CD14-positive monocyte (primary cell): ENCODE measurements at regions not wholly inside any gene's neighbourhood (a gene's known extent, or its start where the extent isn't known, plus 50 kb on each side); places are given as distances from the start of the nearest gene placed in this dataset. TPM values are rescaled to one million over a fixed set of nuclear protein-coding genes. Genes with fewer than 3 reads are reported as not detected.

Experiments
- DNase-seq, 3 donors: peaks; one replicate each; pipeline ENCODE4 v3.0.0-alpha.2; 2011 to 2022
- H2AFZ ChIP-seq: 2 replicates; pipeline ENCODE4 v1.6.0; 2012; ENCODE audit warnings: mild to moderate bottlenecking, low read depth, low read length, inconsistent platforms; ENCODE audit not compliant: insufficient read depth, poor library complexity, severe bottlenecking
- H3K27ac ChIP-seq, 2 donors: 1 replicate in 1 of 2; 2 replicates in 1 of 2; pipeline ENCODE4 v1.5.1; 2012 to 2013; ENCODE audit warnings: low read length in 2 of 2, control low read depth in 1 of 2, inconsistent platforms in 1 of 2, low read depth in 1 of 2, mild to moderate bottlenecking in 1 of 2
- H3K27me3 ChIP-seq, 2 donors: one replicate each; pipeline versions ENCODE4 v1.6.0 to v1.6.1; 2011 to 2013; ENCODE audit warnings: low read length in 2 of 2; ENCODE audit not compliant: control insufficient read depth in 2 of 2, insufficient read depth in 2 of 2
- H3K36me3 ChIP-seq, 2 donors: replicated peaks in 1 of 2; 1 replicate in 1 of 2; 2 replicates in 1 of 2; pipeline versions ENCODE4 v1.5.1 to v1.6.1; 2012 to 2013; ENCODE audit warnings: low read length in 2 of 2, control low read depth in 1 of 2, inconsistent platforms in 1 of 2, mild to moderate bottlenecking in 1 of 2; ENCODE audit not compliant: insufficient read depth in 2 of 2, control insufficient read depth in 1 of 2
- H3K4me1 ChIP-seq, 2 donors: 1 replicate in 1 of 2; 2 replicates in 1 of 2; pipeline versions ENCODE4 v1.5.1 to v1.6.1; 2012 to 2013; ENCODE audit warnings: low read length in 2 of 2, control low read depth in 1 of 2, inconsistent platforms in 1 of 2, mild to moderate bottlenecking in 1 of 2, moderate library complexity in 1 of 2; ENCODE audit not compliant: insufficient read depth in 2 of 2, control insufficient read depth in 1 of 2
- H3K4me2 ChIP-seq: replicated peaks from 2 replicates; pipeline ENCODE3; 2012; ENCODE audit warnings: low read length, moderate library complexity, mild to moderate bottlenecking; ENCODE audit not compliant: poor library complexity, severe bottlenecking; ENCODE audit errors: extremely low read depth
- H3K4me3 ChIP-seq, 3 experiments: fragments of 200-600 bp in 1 of 3; sonication (generic) in 1 of 3; replicated peaks in 1 of 3; 1 replicate in 2 of 3; 2 replicates in 1 of 3; pipeline ENCODE4 v1.5.1; 2011 to 2013; ENCODE audit warnings: low read length in 3 of 3, mild to moderate bottlenecking in 3 of 3, control low read depth in 2 of 3, low read depth in 2 of 3, inconsistent platforms in 1 of 3, moderate library complexity in 1 of 3
- H3K79me2 ChIP-seq: 2 replicates; pipeline ENCODE4 v1.6.0; 2012; ENCODE audit warnings: mild to moderate bottlenecking, control low read depth, inconsistent platforms, low read length, moderate library complexity; ENCODE audit not compliant: insufficient read depth
- H3K9ac ChIP-seq: 2 replicates; pipeline ENCODE4 v1.6.0; 2017; ENCODE audit warnings: low read length, mild to moderate bottlenecking; ENCODE audit not compliant: insufficient read depth, poor library complexity, severe bottlenecking
- H3K9me3 ChIP-seq, 2 donors: replicated peaks in 1 of 2; 1 replicate in 1 of 2; 2 replicates in 1 of 2; pipeline versions ENCODE4 v1.5.1 to v1.6.1; 2012 to 2013; ENCODE audit warnings: low read length in 2 of 2, control low read depth in 1 of 2; ENCODE audit not compliant: control insufficient read depth in 1 of 2, insufficient read depth in 1 of 2
- H4K20me1 ChIP-seq: 2 replicates; pipeline ENCODE4 v1.6.0; 2012; ENCODE audit warnings: mild to moderate bottlenecking, low read length, control low read depth, moderate library complexity; ENCODE audit not compliant: insufficient read depth
- H3K27ac Mint-ChIP-seq, 7 donors: one replicate each; pipeline ENCODE4 v1.8.0; 2020; ENCODE audit warnings: mild to moderate bottlenecking in 7 of 7, mixed read lengths in 7 of 7, moderate library complexity in 6 of 7, inconsistent platforms in 2 of 7
- H3K27me3 Mint-ChIP-seq, 3 donors: one replicate each; pipeline ENCODE4 v1.8.0; 2021 to 2022; ENCODE audit warnings: low read depth in 3 of 3, mild to moderate bottlenecking in 3 of 3, mixed read lengths in 3 of 3, moderate library complexity in 3 of 3, inconsistent platforms in 1 of 3
- H3K36me3 Mint-ChIP-seq, 2 donors: one replicate each; pipeline ENCODE4 v1.8.0; 2020; ENCODE audit warnings: mixed read lengths in 2 of 2, inconsistent platforms in 1 of 2, mild to moderate bottlenecking in 1 of 2
- H3K4me1 Mint-ChIP-seq: one replicate; pipeline ENCODE4 v1.8.0; 2020; ENCODE audit warnings: mild to moderate bottlenecking, mixed read lengths
- H3K4me3 Mint-ChIP-seq, 2 donors: one replicate each; pipeline ENCODE4 v1.8.0; 2020; ENCODE audit warnings: mild to moderate bottlenecking in 2 of 2, mixed read lengths in 2 of 2, moderate library complexity in 1 of 2
- H3K9me3 Mint-ChIP-seq, 7 donors: one replicate each; pipeline ENCODE4 v1.8.0; 2020 to 2022; ENCODE audit warnings: mixed read lengths in 7 of 7, mild to moderate bottlenecking in 6 of 7, moderate library complexity in 6 of 7, inconsistent platforms in 2 of 7
- WGBS: methylation state at CpG from one replicate; pipeline ENCODE4 v1.1.5; 2013; ENCODE audit warnings: missing lambda C conversion rate; ENCODE audit not compliant: insufficient coverage; 5-methylcytosine and 5-hydroxymethylcytosine counted together
- intact Hi-C, 2 donors: fragments of 100-400 bp; cut with micrococcal nuclease; formaldehyde crosslinking; loops; one replicate each; pipeline versions ENCODE4 v1.15.0 to v1.15.1; 2023
- small RNA-seq: library from RNA; depleted of rRNA; stranded (forward); fragments of <200 nt; gene quantifications from one replicate; pipeline ENCODE3, GENCODE V24; 2012; ENCODE audit warnings: low read depth; ENCODE audit not compliant: insufficient read length
- TF ChIP-seq, protein P1 (sequence below): fragments of 200-600 bp; IDR thresholded peaks from one replicate; pipeline ENCODE4 v1.8.0; 2022; ENCODE audit warnings: antibody characterized with exemption, mild to moderate bottlenecking

- Histone ChIP-seq H3K79me2 (no peaks in the 10 kb centered on the region), H3K27me3 (no peaks in the 10 kb centered on the region), H3K4me1 (no peaks in the 10 kb centered on the region), H3K4me3 (no peak overlapping the region), H2AFZ (no peak overlapping the region), H4K20me1 (no peaks in the 10 kb centered on the region), H3K4me2 (no peak overlapping the region), H3K27ac (no peak overlapping the region), H3K9ac (no peak overlapping the region), H3K36me3 (no peaks in the 10 kb centered on the region), H3K9me3 (no peaks in the 10 kb centered on the region)
- Mint-ChIP-seq H3K36me3 (no peaks in the 10 kb centered on the region), H3K4me3 (no peak overlapping the region), H3K9me3 (peaks cover 0 to 5% (median 3%) of the 10 kb centered on the region in 7 donors), H3K4me1 (no peaks in the 10 kb centered on the region), H3K27me3 (peaks cover 3 to 7% (median 4%) of the 10 kb centered on the region in 3 donors), H3K27ac (no peak overlapping the region)
- TF ChIP-seq, protein P1, sequence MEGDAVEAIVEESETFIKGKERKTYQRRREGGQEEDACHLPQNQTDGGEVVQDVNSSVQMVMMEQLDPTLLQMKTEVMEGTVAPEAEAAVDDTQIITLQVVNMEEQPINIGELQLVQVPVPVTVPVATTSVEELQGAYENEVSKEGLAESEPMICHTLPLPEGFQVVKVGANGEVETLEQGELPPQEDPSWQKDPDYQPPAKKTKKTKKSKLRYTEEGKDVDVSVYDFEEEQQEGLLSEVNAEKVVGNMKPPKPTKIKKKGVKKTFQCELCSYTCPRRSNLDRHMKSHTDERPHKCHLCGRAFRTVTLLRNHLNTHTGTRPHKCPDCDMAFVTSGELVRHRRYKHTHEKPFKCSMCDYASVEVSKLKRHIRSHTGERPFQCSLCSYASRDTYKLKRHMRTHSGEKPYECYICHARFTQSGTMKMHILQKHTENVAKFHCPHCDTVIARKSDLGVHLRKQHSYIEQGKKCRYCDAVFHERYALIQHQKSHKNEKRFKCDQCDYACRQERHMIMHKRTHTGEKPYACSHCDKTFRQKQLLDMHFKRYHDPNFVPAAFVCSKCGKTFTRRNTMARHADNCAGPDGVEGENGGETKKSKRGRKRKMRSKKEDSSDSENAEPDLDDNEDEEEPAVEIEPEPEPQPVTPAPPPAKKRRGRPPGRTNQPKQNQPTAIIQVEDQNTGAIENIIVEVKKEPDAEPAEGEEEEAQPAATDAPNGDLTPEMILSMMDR, result no peak
- WGBS, result 18% methylated on average over 2 of the region's 7 CpGs
- intact Hi-C loops, result no loop called here
- DNase-seq, result no peak
These were observed 54.1 kb upstream of the PTPRT start for GRCh38 chr20:43243672-43244269.

GRCh38 chr20:43241057-43241702, 51.5 kb upstream of the PTPRT start:
- WGBS, result 82% methylated on average over 2 of the region's 3 CpGs
- Histone ChIP-seq H3K4me1 (no peaks in the 10 kb centered on the region), H2AFZ (no peak overlapping the region), H3K9me3 (no peaks in the 10 kb centered on the region), H3K27ac (no peak overlapping the region), H3K4me2 (no peak overlapping the region), H3K36me3 (no peaks in the 10 kb centered on the region), H3K9ac (no peak overlapping the region), H3K27me3 (no peaks in the 10 kb centered on the region), H3K79me2 (no peaks in the 10 kb centered on the region), H4K20me1 (no peaks in the 10 kb centered on the region), H3K4me3 (no peak overlapping the region)
- peaks cover 4 to 6% (median 6%) of the 10 kb centered on the region in 3 donors for H3K27me3 Mint-ChIP-seq
- no peaks in the 10 kb centered on the region for H3K36me3 Mint-ChIP-seq
- DNase-seq, result no peak
- TF ChIP-seq, protein P1, result no peak
- no peaks in the 10 kb centered on the region for H3K4me1 Mint-ChIP-seq
- peaks cover 0 to 5% (median 3%) of the 10 kb centered on the region in 7 donors for H3K9me3 Mint-ChIP-seq
- no peak overlapping the region for H3K4me3 Mint-ChIP-seq
- intact Hi-C loops, result no loop called here
- no peak overlapping the region for H3K27ac Mint-ChIP-seq

Small RNA genes lying in the stretch of these regions (small RNA-seq; reads per million reads assigned to genes)
- not detected for gene RF00426
